Right lobe of liver (tissue), 6 donors: ENCODE measurements at regions not wholly inside any gene's neighbourhood (a gene's known extent, or its start where the extent isn't known, plus 50 kb on each side); places are given as distances from the start of the nearest gene placed in this dataset.

ENCODE experiments used
- ATAC-seq, 4 donors: fragments of 200-7000 bp; cut with Tn5 transposase; one replicate each; pipeline ENCODE4 v1.9.1; 2020; ENCODE audit warnings: mild to moderate bottlenecking in 4 of 4, moderate library complexity in 4 of 4
- DNase-seq, 3 donors: peaks; one replicate each; pipeline ENCODE4 v3.0.0-alpha.2; 2020
- H3K27ac ChIP-seq, 3 donors: fragments of 200-600 bp; one replicate each; pipeline ENCODE4 v1.8.0; 2022
- H3K27me3 ChIP-seq, 2 donors: fragments of 200-600 bp; one replicate each; pipeline ENCODE4 v1.8.0; 2022
- H3K36me3 ChIP-seq, 4 donors: fragments of 200-600 bp; sonication (generic) in 1 of 4; one replicate each; pipeline versions ENCODE4 v1.5.1 to v1.8.0; 2017 to 2022; ENCODE audit warnings: control low read depth in 1 of 4
- H3K4me1 ChIP-seq, 4 donors: fragments of 200-600 bp; sonication (generic) in 1 of 4; one replicate each; pipeline versions ENCODE4 v1.5.1 to v1.8.0; 2017 to 2022; ENCODE audit warnings: control low read depth in 1 of 4
- H3K4me3 ChIP-seq, 3 donors: fragments of 200-600 bp; one replicate each; pipeline ENCODE4 v1.8.0; 2022
- H3K9me3 ChIP-seq, 4 donors: fragments of 200-600 bp; sonication (generic) in 1 of 4; one replicate each; pipeline versions ENCODE4 v1.5.1 to v1.8.0; 2017 to 2022; ENCODE audit warnings: control low read depth in 1 of 4
- POLR2A ChIP-seq: fragments of 450-650 bp; IDR thresholded peaks from one replicate; pipeline ENCODE4 v1.6.1; 2017; ENCODE audit warnings: antibody characterized with exemption, mild to moderate bottlenecking
- WGBS: methylation state at CpG from one replicate; pipeline ENCODE4 v1.1.6; 2018; ENCODE audit warnings: low coverage, low lambda C conversion rate; ENCODE audit not compliant: insufficient coverage; ENCODE audit errors: missing lambda C conversion rate; 5-methylcytosine and 5-hydroxymethylcytosine counted together
- intact Hi-C, 2 donors: fragments of 100-400 bp; cut with DNase I; formaldehyde crosslinking; loops; one replicate each; pipeline versions ENCODE4 v1.11.2 to v1.14.1; 2022
- TF ChIP-seq, protein P1 (sequence below), 4 donors: fragments of 200-600 bp in 3 of 4; fragments of 450-650 bp in 1 of 4; IDR thresholded peaks; one replicate each; pipeline versions ENCODE4 v1.5.1 to v1.8.0; 2016 to 2022; ENCODE audit warnings: antibody characterized with exemption in 4 of 4, mild to moderate bottlenecking in 2 of 4
- donor health status: DM: no; HTN: yes; CAD: no.
- donor health status: DM: no; HTN: no; CAD: no.
- donor health status: DM: no; HTN: no; CAD: no.
- donor health status: DM: no; HTN: yes; CAD: no.
- donor health status: DM: no; HTN: yes; CAD: no.

DNA sequence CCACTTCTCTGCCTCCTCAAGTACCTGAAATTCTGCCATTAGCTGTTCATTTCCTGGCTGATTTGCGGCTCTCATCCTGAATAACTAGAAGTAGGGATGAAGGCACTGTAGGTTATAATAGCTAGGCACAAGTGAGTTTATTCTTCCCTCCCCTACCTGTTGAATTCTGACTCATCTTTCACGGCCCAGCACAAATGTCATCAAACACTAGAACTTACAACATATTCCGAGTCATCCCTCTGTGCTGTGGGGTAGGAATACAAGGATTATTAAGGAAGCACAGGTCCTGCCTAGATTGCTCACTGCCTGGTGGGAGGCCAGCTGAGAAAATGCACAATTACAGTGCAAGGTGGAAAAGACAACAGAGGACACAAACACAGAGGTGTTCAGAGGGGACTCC lies 103.7 kb upstream of the ASIC2 start:
- ATAC-seq (no peak), DNase-seq (no peak)
- Histone ChIP-seq H3K27ac (no peak overlapping the region), H3K27me3 (no peaks in the 10 kb centered on the region), H3K4me3 (no peak overlapping the region), H3K4me1 (no peaks in the 10 kb centered on the region), H3K36me3 (no peaks in the 10 kb centered on the region), H3K9me3 (no peaks in the 10 kb centered on the region)
- intact Hi-C loops, result no loop called here
- WGBS, result 35% methylated on average over 3 of the region's 3 CpGs
- no peak for TF ChIP-seq POLR2A
- TF ChIP-seq, protein P1, sequence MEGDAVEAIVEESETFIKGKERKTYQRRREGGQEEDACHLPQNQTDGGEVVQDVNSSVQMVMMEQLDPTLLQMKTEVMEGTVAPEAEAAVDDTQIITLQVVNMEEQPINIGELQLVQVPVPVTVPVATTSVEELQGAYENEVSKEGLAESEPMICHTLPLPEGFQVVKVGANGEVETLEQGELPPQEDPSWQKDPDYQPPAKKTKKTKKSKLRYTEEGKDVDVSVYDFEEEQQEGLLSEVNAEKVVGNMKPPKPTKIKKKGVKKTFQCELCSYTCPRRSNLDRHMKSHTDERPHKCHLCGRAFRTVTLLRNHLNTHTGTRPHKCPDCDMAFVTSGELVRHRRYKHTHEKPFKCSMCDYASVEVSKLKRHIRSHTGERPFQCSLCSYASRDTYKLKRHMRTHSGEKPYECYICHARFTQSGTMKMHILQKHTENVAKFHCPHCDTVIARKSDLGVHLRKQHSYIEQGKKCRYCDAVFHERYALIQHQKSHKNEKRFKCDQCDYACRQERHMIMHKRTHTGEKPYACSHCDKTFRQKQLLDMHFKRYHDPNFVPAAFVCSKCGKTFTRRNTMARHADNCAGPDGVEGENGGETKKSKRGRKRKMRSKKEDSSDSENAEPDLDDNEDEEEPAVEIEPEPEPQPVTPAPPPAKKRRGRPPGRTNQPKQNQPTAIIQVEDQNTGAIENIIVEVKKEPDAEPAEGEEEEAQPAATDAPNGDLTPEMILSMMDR (IDR thresholded peaks at IDR 0.05), result no peak

GRCh38 chr17:33398386-33398785 lies 105.3 kb upstream of the ASIC2 start:
- ATAC-seq (no peak), DNase-seq (no peak)
- intact Hi-C loops, result no loop called here
- Histone ChIP-seq H3K4me1 (no peaks in the 10 kb centered on the region), H3K27me3 (no peaks in the 10 kb centered on the region), H3K4me3 (no peak overlapping the region), H3K27ac (no peak overlapping the region), H3K36me3 (no peaks in the 10 kb centered on the region), H3K9me3 (no peaks in the 10 kb centered on the region)
- TF ChIP-seq, protein P1 (IDR thresholded peaks at IDR 0.05), result no peak
- no peak for TF ChIP-seq POLR2A
- 77% methylated on average over 1 of the region's 1 CpG for WGBS

DNA sequence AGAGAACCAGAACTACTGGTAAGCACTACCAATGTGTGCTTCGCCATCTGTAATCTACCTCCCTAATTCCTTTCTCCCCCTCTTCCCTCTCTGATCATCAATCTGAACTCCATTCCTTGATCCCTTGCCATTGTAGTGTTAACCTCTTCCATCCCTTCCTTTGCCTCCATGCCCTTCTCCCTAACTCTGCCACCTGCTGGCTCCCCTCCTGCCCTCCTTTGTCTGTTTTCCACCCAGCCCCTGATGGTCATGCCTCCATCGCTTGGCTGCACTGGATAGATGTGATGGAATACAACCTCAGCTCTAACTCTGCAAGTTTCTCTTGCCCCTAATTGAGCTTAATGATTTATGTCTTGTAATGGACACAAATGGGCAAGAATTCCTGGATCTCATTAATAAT lies 108.2 kb upstream of the ASIC2 start:
- H3K27me3 ChIP-seq, result no peaks in the 10 kb centered on the region
- H3K36me3 ChIP-seq, result no peaks in the 10 kb centered on the region
- no peak for TF ChIP-seq POLR2A
- TF ChIP-seq, protein P1 (IDR thresholded peaks at IDR 0.05), result no peak
- no peak for DNase-seq
- WGBS, result 81% methylated on average over 2 of the region's 2 CpGs
- ATAC-seq, result no peak
- intact Hi-C loops, result no loop called here
- H3K9me3 ChIP-seq, result no peaks in the 10 kb centered on the region
- H3K27ac ChIP-seq, result no peak overlapping the region
- H3K4me1 ChIP-seq, result no peaks in the 10 kb centered on the region
- no peak overlapping the region for H3K4me3 ChIP-seq

- no peak for DNase-seq
- no peak for ATAC-seq
- TF ChIP-seq, protein P1 (IDR thresholded peaks at IDR 0.05), result no peak
- no peak for TF ChIP-seq POLR2A
- H3K36me3 ChIP-seq, result no peaks in the 10 kb centered on the region
- no peak overlapping the region for H3K27ac ChIP-seq
- intact Hi-C loops, result no loop called here
- no peaks in the 10 kb centered on the region for H3K4me1 ChIP-seq
- H3K27me3 ChIP-seq, result no peaks in the 10 kb centered on the region
- no peaks in the 10 kb centered on the region for H3K9me3 ChIP-seq
- no peak overlapping the region for H3K4me3 ChIP-seq
These were observed 110.1 kb upstream of the ASIC2 start for GRCh38 chr17:33403194-33403593.

DNA sequence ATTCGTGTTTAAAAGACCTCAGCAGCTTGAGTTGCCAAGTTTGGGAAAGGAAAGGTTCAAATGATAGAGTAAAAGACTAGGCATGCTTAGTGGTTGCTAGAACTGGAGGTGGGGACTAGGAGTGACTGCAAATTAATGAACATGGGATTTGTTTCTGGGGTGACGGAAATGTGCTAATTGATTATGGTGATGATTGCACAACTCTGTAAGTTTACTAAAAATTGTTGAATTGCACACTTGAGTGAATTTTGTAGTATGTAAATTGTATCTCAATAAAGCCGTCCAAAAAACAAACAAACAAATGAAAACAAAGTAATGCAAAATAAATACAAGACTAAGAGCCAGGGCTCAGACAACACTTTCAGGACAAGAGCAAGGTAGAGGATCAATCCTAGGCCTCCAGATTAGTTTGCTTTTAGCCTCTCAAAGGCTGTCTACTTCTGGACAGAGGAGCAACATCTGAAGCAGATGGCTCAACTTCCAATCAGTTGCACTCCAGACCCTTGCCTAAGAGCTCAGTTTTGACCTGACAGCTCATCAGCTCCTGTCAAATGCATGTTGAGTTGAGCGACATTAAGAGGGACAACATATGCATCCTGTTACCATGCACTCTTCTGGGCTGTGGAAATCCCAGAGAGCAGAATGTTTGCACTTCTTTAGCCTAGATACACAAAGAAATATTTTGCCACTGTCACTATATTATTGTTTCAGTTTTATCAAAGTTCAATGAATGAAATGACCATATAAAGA lies 111.2 kb upstream of the ASIC2 start:
- intact Hi-C loops, result no loop called here
- H3K27ac ChIP-seq, result no peak overlapping the region
- no peaks in the 10 kb centered on the region for H3K27me3 ChIP-seq
- WGBS, result 31% methylated on average over 4 of the region's 4 CpGs
- TF ChIP-seq POLR2A, result no peak
- TF ChIP-seq, protein P1 (IDR thresholded peaks at IDR 0.05), result no peak
- no peaks in the 10 kb centered on the region for H3K36me3 ChIP-seq
- H3K9me3 ChIP-seq, result no peaks in the 10 kb centered on the region
- ATAC-seq (no peak), DNase-seq (no peak)
- H3K4me1 ChIP-seq, result no peaks in the 10 kb centered on the region
- H3K4me3 ChIP-seq, result no peak overlapping the region
